AG09319 (cell line): ENCODE measurements at regions not wholly inside any gene's neighbourhood (a gene's known extent, or its start where the extent isn't known, plus 50 kb on each side); places are given as distances from the start of the nearest gene placed in this dataset.

ENCODE experiments used
- DNase-seq: peaks from one replicate; pipeline ENCODE4 v3.0.0-alpha.2; 2010; ENCODE audit warnings: low read depth; ENCODE audit errors: extremely low read depth
- TF ChIP-seq, protein P1 (sequence below): IDR thresholded peaks from 2 replicates; pipeline ENCODE4 v1.5.1; 2011; ENCODE audit warnings: low read depth, mild to moderate bottlenecking, inconsistent platforms, low read length, moderate library complexity

- TF ChIP-seq, protein P1, sequence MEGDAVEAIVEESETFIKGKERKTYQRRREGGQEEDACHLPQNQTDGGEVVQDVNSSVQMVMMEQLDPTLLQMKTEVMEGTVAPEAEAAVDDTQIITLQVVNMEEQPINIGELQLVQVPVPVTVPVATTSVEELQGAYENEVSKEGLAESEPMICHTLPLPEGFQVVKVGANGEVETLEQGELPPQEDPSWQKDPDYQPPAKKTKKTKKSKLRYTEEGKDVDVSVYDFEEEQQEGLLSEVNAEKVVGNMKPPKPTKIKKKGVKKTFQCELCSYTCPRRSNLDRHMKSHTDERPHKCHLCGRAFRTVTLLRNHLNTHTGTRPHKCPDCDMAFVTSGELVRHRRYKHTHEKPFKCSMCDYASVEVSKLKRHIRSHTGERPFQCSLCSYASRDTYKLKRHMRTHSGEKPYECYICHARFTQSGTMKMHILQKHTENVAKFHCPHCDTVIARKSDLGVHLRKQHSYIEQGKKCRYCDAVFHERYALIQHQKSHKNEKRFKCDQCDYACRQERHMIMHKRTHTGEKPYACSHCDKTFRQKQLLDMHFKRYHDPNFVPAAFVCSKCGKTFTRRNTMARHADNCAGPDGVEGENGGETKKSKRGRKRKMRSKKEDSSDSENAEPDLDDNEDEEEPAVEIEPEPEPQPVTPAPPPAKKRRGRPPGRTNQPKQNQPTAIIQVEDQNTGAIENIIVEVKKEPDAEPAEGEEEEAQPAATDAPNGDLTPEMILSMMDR = no peak
Measured at GRCh38 chr4:63898961-63899360, 510.3 kb downstream of the TECRL start.

DNA sequence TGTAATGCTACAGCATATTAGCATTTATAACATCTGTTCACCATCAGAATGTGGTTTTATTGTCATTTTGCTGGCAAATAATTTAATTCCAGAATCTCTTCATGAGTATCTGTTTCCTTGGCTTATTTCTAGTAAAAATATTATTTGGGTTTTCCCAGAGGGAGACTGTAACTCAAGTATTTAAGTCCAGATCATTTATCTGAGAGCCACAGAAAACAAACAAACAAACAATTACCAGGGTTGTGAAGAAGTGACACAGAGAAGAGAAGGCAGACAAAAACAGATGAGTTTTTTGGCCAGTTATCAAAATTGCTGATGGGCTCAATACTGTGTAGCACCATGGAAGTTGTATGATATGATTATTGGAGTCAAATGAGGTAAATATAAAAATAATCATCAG is 515.1 kb downstream of the TECRL start:
- TF ChIP-seq, protein P1 = no peak
- DNase-seq = no peak

More at GRCh38 chr4:63898961-63899360, 510.3 kb downstream of the TECRL start:
- DNase-seq = no peak

- TF ChIP-seq, protein P1 = no peak
Measured at GRCh38 chr4:63869370-63869769, 539.9 kb downstream of the TECRL start.

GRCh38 chr4:63851496-63851895 is 557.8 kb downstream of the TECRL start:
- DNase-seq = no peak
- TF ChIP-seq, protein P1 = no peak

More at GRCh38 chr4:63869370-63869769, 539.9 kb downstream of the TECRL start:
- DNase-seq = no peak

DNA sequence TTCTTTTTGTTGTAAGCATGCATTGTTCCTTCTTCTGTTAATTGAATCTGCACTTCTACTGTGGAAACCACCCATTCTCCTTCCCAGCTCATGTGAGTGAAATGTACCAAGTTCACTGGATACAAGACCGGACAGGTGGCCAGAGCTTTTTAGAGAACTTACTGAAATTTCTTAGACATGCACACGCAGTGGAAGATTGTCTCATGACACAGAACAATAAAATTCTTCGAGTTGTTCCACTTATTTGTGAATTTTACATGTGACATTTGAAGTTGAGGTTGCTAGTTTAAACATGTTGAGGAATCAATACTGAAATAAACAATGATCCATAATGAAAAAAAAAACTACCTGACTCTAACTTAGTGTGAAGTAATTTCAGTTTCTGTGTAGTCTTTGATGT is 568.0 kb downstream of the TECRL start:
- DNase-seq = no peak
- TF ChIP-seq, protein P1 = no peak

DNA sequence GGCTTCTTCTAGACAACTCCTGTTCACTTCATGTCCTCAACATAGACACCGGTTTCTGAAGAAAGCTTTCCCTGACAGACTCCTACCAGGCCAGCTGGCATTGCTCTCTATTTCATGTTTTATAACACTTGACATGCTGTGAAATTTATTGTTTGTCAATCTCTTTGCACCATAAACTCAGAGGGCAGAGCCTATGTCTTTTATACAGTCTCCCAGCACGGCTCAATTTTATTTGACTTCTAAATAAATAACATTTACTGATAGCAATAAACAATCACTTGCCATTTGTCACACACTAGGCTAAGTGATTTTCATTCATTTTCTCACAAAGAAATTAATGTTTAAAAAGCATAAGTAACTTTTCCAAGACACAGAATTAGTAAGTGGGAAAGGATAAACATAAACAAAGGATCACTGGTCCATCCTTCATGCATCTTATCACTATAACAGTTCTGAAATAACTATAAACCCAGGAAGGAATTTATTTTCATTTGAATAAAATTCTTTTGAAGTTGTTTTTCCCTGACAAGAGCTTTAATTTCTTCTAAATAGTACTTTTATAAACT is 577.6 kb downstream of the TECRL start:
- TF ChIP-seq, protein P1 = no peak

GRCh38 chr4:63817196-63817865 is 591.9 kb downstream of the TECRL start:
- DNase-seq = no peak
- TF ChIP-seq, protein P1 = no peak

More for the DNA sequence above, 577.6 kb downstream of the TECRL start:
- DNase-seq = no peak
